IPS DF 4.7 (cell line): ENCODE measurements at regions not wholly inside any gene's neighbourhood (a gene's known extent, or its start where the extent isn't known, plus 50 kb on each side); places are given as distances from the start of the nearest gene placed in this dataset.
"Not testable (repeated sequence)": the region's sequence is repeated elsewhere in the genome, so short reads cannot be mapped to it uniquely, and the experiment has no call there.

Experiments
- DNase-seq: peaks from one replicate; pipeline ENCODE4 v3.0.0-alpha.2; 2013; ENCODE audit warnings: low spot score; ENCODE audit errors: extremely low read depth

- DNase-seq = not testable (repeated sequence)
These were observed 180.6 kb upstream of the CFAP20DC start for GRCh38 chr3:59230379-59230778.

- no peak for DNase-seq
These were observed 164.0 kb upstream of the CFAP20DC start for GRCh38 chr3:59213860-59214259.

- peak; percentile 36 for DNase-seq
These were observed 162.4 kb upstream of the CFAP20DC start for GRCh38 chr3:59212128-59212779.

GRCh38 chr3:59210260-59210659 lies 160.4 kb upstream of the CFAP20DC start:
- no peak for DNase-seq

GRCh38 chr3:59192473-59192872 lies 142.6 kb upstream of the CFAP20DC start:
- DNase-seq = no peak

- DNase-seq = no peak
These were observed 141.8 kb upstream of the CFAP20DC start for GRCh38 chr3:59191651-59192050.

GRCh38 chr3:59189939-59190338 lies 140.1 kb upstream of the CFAP20DC start:
- DNase-seq = no peak

- no peak for DNase-seq
These were observed 139.7 kb upstream of the CFAP20DC start for GRCh38 chr3:59189526-59189925.

- DNase-seq = no peak
These were observed 136.9 kb upstream of the CFAP20DC start for GRCh38 chr3:59186725-59187124.

- no peak for DNase-seq
These were observed 136.0 kb upstream of the CFAP20DC start for GRCh38 chr3:59185591-59186369.

- DNase-seq = peak; percentile 66
These were observed 130.2 kb upstream of the CFAP20DC start for GRCh38 chr3:59180006-59180405.

GRCh38 chr3:59178698-59179097 lies 128.9 kb upstream of the CFAP20DC start:
- DNase-seq = no peak

GRCh38 chr3:59171491-59171890 lies 121.7 kb upstream of the CFAP20DC start:
- DNase-seq = no peak

GRCh38 chr3:59170166-59170565 lies 120.3 kb upstream of the CFAP20DC start:
- not testable (repeated sequence) for DNase-seq

GRCh38 chr3:59167756-59168155 lies 117.9 kb upstream of the CFAP20DC start:
- no peak for DNase-seq

GRCh38 chr3:59163953-59164352 lies 114.1 kb upstream of the CFAP20DC start:
- no peak for DNase-seq

- no peak for DNase-seq
These were observed 111.2 kb upstream of the CFAP20DC start for GRCh38 chr3:59161048-59161447.

GRCh38 chr3:59160133-59160746 lies 110.4 kb upstream of the CFAP20DC start:
- no peak for DNase-seq

- DNase-seq = no peak
These were observed 103.8 kb upstream of the CFAP20DC start for GRCh38 chr3:59153648-59154047.

GRCh38 chr3:59152943-59153342 lies 103.1 kb upstream of the CFAP20DC start:
- DNase-seq = no peak

GRCh38 chr3:59150039-59150438 lies 100.2 kb upstream of the CFAP20DC start:
- DNase-seq = no peak

GRCh38 chr3:59149166-59149565 lies 99.3 kb upstream of the CFAP20DC start:
- no peak for DNase-seq
